ENCODE measurements at regions not wholly inside any gene's neighbourhood (a gene's known extent, or its start where the extent isn't known, plus 50 kb on each side); places are given as distances from the start of the nearest gene placed in this dataset.

DNA sequence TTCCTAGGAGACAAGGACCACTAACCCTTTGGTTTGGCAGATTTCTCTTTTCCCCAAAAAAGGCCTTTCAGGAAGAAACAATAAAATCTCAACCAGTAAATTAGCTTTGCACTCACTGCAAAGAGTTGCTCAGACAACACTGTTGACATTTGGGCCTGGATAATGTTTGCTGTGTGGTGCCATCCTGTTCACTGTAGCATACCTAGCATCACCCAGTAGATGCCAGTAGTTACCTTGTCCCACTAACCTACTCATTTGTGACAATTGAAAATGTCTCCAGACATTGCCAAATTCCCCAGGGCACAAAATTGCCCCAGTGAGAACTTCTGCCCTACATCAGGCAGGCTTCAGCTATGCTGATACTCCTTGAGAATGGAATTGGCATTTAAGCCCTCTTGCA is 177.0 kb upstream of the ERCC4 start:
- no peak overlapping the region for H3K27ac Mint-ChIP-seq
- ATAC-seq (replicated peaks) (no peak), DNase-seq (no peak)
- H3K27me3 Mint-ChIP-seq, result no peaks in the 10 kb centered on the region
- peaks cover 7% of the 10 kb centered on the region in 2 donors for H3K9me3 Mint-ChIP-seq
- H3K36me3 Mint-ChIP-seq (ENCODE audit: insufficient read depth), result peaks cover 3% of the 10 kb centered on the region
- no peak overlapping the region for H3K4me3 Mint-ChIP-seq
- H3K4me1 Mint-ChIP-seq (ENCODE audit: low read depth in 2 of 2), result no peaks in the 10 kb centered on the region

- Mint-ChIP-seq H3K27ac (no peak overlapping the region), H3K36me3 (ENCODE audit: insufficient read depth) (peaks cover 3% of the 10 kb centered on the region), H3K9me3 (peaks cover 7 to 9% of the 10 kb centered on the region in 2 donors), H3K27me3 (no peaks in the 10 kb centered on the region), H3K4me1 (ENCODE audit: low read depth in 2 of 2) (no peaks in the 10 kb centered on the region), H3K4me3 (no peak overlapping the region)
- ATAC-seq (replicated peaks), result no peak
- DNase-seq, result no peak
Observed at GRCh38 chr16:13743571-13743970, 176.4 kb upstream of the ERCC4 start.

DNA sequence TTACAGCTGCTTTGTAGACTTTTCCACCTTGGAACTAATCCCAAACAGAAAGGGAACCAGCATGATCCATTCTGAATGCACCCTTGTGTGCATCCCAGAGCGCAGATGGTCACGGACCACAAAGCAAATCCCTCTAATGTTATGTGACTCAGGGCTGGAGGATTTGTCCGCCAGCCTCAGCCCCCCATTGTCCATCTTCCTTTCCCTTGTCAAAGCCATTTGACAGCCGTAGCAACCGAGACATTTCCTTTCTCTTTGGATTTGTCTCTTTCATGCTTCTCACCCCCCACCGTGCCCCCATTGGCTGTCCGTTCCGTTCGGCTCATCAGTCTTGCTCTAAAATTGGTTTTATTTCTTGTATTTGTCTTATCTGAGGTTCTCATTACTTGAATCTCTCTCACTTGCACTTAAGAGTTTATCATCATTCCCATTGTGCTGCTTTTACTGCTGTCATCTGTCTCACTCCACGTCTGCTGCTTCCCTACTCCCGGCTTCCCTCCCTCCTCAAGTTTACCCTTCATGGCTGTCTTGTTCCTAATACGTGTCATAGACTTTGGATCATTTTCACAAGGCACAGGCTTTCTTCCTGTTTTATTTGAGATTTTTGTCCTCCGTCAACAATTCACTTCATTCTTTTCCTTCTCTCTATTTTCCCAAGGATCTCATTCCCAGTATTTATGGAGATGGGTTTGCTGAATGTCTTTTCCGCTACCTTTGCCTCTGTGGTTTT is 163.4 kb upstream of the ERCC4 start:
- DNase-seq (no peak), ATAC-seq (replicated peaks) (no peak)
- H3K4me3 Mint-ChIP-seq, result no peak overlapping the region
- H3K27me3 Mint-ChIP-seq, result peaks cover 7 to 8% of the 10 kb centered on the region in 2 donors
- H3K36me3 Mint-ChIP-seq (ENCODE audit: insufficient read depth), result no peaks in the 10 kb centered on the region
- peaks cover 8 to 11% of the 10 kb centered on the region in 2 donors for H3K9me3 Mint-ChIP-seq
- no peak overlapping the region for H3K27ac Mint-ChIP-seq
- no peaks in the 10 kb centered on the region for H3K4me1 Mint-ChIP-seq (ENCODE audit: low read depth in 2 of 2)

DNA sequence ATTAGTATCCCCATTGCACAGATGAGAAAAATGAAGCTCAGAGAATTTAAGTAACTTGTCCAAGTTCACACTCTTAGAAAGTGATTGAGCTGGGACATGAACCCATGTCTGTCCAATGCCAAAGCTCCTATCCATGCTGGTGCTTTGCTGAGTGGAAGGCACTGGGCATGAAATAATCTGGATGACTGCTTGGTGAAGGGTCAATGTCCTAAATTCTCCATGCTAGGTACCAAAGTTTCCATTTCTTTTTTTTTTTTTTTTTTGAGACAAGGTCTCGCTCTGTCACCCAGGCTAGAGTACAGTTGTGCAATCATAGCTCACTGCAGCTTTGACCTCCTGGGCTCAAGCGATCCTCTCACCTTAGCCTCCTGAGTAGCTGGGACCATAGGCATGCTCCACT is 153.6 kb upstream of the ERCC4 start:
- no peak for ATAC-seq (replicated peaks)
- peaks cover 0 to 6% of the 10 kb centered on the region in 2 donors for H3K9me3 Mint-ChIP-seq
- H3K36me3 Mint-ChIP-seq (ENCODE audit: insufficient read depth), result no peaks in the 10 kb centered on the region
- no peak overlapping the region for H3K4me3 Mint-ChIP-seq
- H3K27ac Mint-ChIP-seq, result no peak overlapping the region
- no peaks in the 10 kb centered on the region for H3K4me1 Mint-ChIP-seq (ENCODE audit: low read depth in 2 of 2)
- peaks cover 5 to 9% of the 10 kb centered on the region in 2 donors for H3K27me3 Mint-ChIP-seq
- no peak for DNase-seq

DNA sequence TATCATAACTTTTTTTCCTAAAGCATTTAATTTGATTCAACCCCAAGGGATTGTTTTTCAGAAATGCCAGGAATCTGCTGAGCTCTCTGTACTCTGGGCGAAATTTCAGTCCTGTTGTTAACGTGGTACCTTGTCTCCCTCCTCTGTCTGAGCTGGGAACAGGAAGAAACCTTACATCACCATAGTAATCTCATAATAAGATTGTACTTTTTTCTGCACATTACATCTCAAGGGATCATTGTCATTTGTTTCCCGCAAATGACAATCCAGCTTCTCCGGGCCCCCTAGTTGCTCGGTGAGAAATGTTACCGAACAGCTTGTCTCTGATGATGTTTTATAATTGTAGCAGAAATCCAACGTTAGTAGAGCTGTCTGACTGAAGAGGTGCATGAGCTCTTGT is 152.7 kb upstream of the ERCC4 start:
- no peaks in the 10 kb centered on the region for H3K4me1 Mint-ChIP-seq (ENCODE audit: low read depth in 2 of 2)
- H3K27me3 Mint-ChIP-seq, result peaks cover 5 to 9% of the 10 kb centered on the region in 2 donors
- no peak overlapping the region for H3K4me3 Mint-ChIP-seq
- peaks cover 0 to 6% of the 10 kb centered on the region in 2 donors for H3K9me3 Mint-ChIP-seq
- no peak for ATAC-seq (replicated peaks)
- DNase-seq, result no peak
- no peaks in the 10 kb centered on the region for H3K36me3 Mint-ChIP-seq (ENCODE audit: insufficient read depth)
- H3K27ac Mint-ChIP-seq, result no peak overlapping the region

GRCh38 chr16:13768471-13768870 is 151.5 kb upstream of the ERCC4 start:
- Mint-ChIP-seq H3K4me3 (no peak overlapping the region), H3K4me1 (ENCODE audit: low read depth in 2 of 2) (no peaks in the 10 kb centered on the region), H3K27me3 (peaks cover 4 to 9% of the 10 kb centered on the region in 2 donors), H3K36me3 (ENCODE audit: insufficient read depth) (no peaks in the 10 kb centered on the region), H3K27ac (no peak overlapping the region), H3K9me3 (peaks cover 4 to 11% of the 10 kb centered on the region in 2 donors)
- no peak for DNase-seq
- ATAC-seq (replicated peaks), result no peak

DNA sequence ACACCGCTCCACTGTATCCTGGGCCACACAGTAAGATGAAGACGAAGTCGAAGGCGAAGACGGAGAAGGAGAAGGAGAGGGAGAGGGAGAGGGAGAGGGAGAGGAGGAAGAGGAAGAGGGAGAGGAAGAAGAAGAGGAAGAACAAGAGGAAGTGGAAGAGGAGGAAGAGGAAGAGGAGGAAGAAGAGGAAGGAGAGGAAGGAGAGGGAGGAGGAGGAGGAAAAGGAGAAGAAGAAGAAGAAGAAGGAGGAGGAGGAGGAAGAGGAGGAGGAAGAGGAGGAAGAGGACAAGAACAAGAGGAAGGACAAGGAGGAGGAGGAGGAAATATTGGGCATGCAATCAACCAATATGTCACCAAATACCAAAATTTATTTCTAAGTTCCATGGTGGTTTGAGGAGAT is 149.5 kb upstream of the ERCC4 start:
- peaks cover 0 to 12% of the 10 kb centered on the region in 2 donors for H3K27me3 Mint-ChIP-seq
- ATAC-seq (replicated peaks), result no peak
- no peaks in the 10 kb centered on the region for H3K36me3 Mint-ChIP-seq (ENCODE audit: insufficient read depth)
- no peak for DNase-seq
- H3K9me3 Mint-ChIP-seq, result peaks cover 7 to 14% of the 10 kb centered on the region in 2 donors
- H3K4me3 Mint-ChIP-seq, result no peak overlapping the region
- peak overlapping the region in 1 of 2 donors; percentile 3 for H3K27ac Mint-ChIP-seq
- no peaks in the 10 kb centered on the region for H3K4me1 Mint-ChIP-seq (ENCODE audit: low read depth in 2 of 2)

GRCh38 chr16:13772782-13773181 is 147.2 kb upstream of the ERCC4 start:
- Mint-ChIP-seq H3K9me3 (peaks cover 7 to 11% of the 10 kb centered on the region in 2 donors), H3K27me3 (peaks cover 0 to 12% of the 10 kb centered on the region in 2 donors), H3K27ac (no peak overlapping the region), H3K36me3 (ENCODE audit: insufficient read depth) (no peaks in the 10 kb centered on the region), H3K4me3 (no peak overlapping the region), H3K4me1 (ENCODE audit: low read depth in 2 of 2) (no peaks in the 10 kb centered on the region)
- DNase-seq, result no peak
- ATAC-seq (replicated peaks), result no peak

DNA sequence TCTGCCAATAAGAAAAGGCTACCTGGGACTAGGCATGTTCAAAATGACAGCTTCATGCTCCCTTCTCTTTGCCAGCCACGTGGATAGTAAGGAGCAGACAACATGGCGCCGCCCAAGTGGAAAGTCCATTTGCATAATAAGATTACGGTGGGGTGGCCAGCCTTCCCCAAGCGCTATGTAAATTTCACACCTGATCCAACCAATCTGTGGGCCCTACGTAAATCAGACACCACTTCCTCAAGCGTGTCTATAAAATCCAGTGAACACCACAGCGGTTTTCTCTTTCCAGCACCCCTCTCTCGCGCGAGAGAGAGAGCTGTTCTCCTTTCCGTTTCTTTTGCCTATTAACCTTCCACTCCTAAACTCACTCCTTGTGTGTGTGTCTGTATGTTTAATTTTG is 140.3 kb upstream of the ERCC4 start:
- H3K27ac Mint-ChIP-seq, result no peak overlapping the region
- H3K36me3 Mint-ChIP-seq (ENCODE audit: insufficient read depth), result no peaks in the 10 kb centered on the region
- DNase-seq, result no peak
- H3K4me3 Mint-ChIP-seq, result no peak overlapping the region
- peaks cover 6 to 7% of the 10 kb centered on the region in 2 donors for H3K27me3 Mint-ChIP-seq
- H3K9me3 Mint-ChIP-seq, result peaks cover 4 to 10% of the 10 kb centered on the region in 2 donors
- no peak for ATAC-seq (replicated peaks)
- no peaks in the 10 kb centered on the region for H3K4me1 Mint-ChIP-seq (ENCODE audit: low read depth in 2 of 2)

- ATAC-seq (replicated peaks) (no peak), DNase-seq (no peak)
- no peak overlapping the region for H3K4me3 Mint-ChIP-seq
- H3K9me3 Mint-ChIP-seq, result peaks cover 4 to 10% of the 10 kb centered on the region in 2 donors
- H3K36me3 Mint-ChIP-seq (ENCODE audit: insufficient read depth), result no peaks in the 10 kb centered on the region
- H3K27ac Mint-ChIP-seq, result no peak overlapping the region
- peaks cover 6 to 7% of the 10 kb centered on the region in 2 donors for H3K27me3 Mint-ChIP-seq
- H3K4me1 Mint-ChIP-seq (ENCODE audit: low read depth in 2 of 2), result no peaks in the 10 kb centered on the region
Observed at GRCh38 chr16:13780406-13781168, 139.4 kb upstream of the ERCC4 start.

DNA sequence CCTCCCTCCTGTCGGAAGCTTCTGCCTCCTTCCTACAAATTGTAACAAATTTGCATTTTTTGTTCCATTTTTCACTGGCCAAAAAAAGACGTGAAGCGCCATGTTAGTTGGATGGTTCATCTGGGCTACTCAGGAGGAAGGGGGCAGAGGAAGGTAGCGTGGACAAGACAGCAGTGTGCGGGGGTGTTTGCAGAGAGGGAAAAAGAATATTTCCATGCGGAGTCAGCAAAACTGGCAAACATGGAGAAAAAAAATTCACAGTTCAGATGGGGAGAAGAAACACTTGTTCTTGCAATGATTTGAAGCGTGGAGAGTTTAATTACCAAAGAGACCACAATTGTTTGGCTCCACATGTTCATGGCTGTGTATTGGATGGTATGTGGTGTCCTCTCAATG is 138.8 kb upstream of the ERCC4 start:
- no peak overlapping the region for H3K27ac Mint-ChIP-seq
- no peaks in the 10 kb centered on the region for H3K4me1 Mint-ChIP-seq (ENCODE audit: low read depth in 2 of 2)
- peaks cover 6 to 7% of the 10 kb centered on the region in 2 donors for H3K27me3 Mint-ChIP-seq
- no peaks in the 10 kb centered on the region for H3K36me3 Mint-ChIP-seq (ENCODE audit: insufficient read depth)
- H3K4me3 Mint-ChIP-seq, result no peak overlapping the region
- DNase-seq, result no peak
- ATAC-seq (replicated peaks), result no peak
- H3K9me3 Mint-ChIP-seq, result peaks cover 4 to 10% of the 10 kb centered on the region in 2 donors

- Mint-ChIP-seq H3K36me3 (ENCODE audit: insufficient read depth) (no peaks in the 10 kb centered on the region), H3K9me3 (peaks cover 4 to 10% of the 10 kb centered on the region in 2 donors)
- ATAC-seq (replicated peaks), result no peak
Observed at GRCh38 chr16:13781575-13782338, 138.2 kb upstream of the ERCC4 start.

GRCh38 chr16:13791095-13791494 is 128.9 kb upstream of the ERCC4 start:
- DNase-seq (no peak), ATAC-seq (replicated peaks) (no peak)
- no peak overlapping the region for H3K27ac Mint-ChIP-seq
- H3K4me1 Mint-ChIP-seq (ENCODE audit: low read depth in 2 of 2), result no peaks in the 10 kb centered on the region
- H3K36me3 Mint-ChIP-seq (ENCODE audit: insufficient read depth), result no peaks in the 10 kb centered on the region
- peaks cover 0 to 6% of the 10 kb centered on the region in 2 donors for H3K9me3 Mint-ChIP-seq
- no peak overlapping the region for H3K4me3 Mint-ChIP-seq
- peaks cover 0 to 15% of the 10 kb centered on the region in 2 donors for H3K27me3 Mint-ChIP-seq

More at GRCh38 chr16:13781575-13782338, 138.2 kb upstream of the ERCC4 start:
- DNase-seq, result no peak
- Mint-ChIP-seq H3K27ac (no peak overlapping the region), H3K4me3 (no peak overlapping the region), H3K27me3 (peaks cover 6 to 7% of the 10 kb centered on the region in 2 donors), H3K4me1 (ENCODE audit: low read depth in 2 of 2) (no peaks in the 10 kb centered on the region)

All from effector memory CD8-positive, alpha-beta T cell (primary cell).